Immature natural killer cell (primary cell): ENCODE measurements at regions not wholly inside any gene's neighbourhood (a gene's known extent, or its start where the extent isn't known, plus 50 kb on each side); places are given as distances from the start of the nearest gene placed in this dataset.
"Not testable (repeated sequence)": the region's sequence is repeated elsewhere in the genome, so short reads cannot be mapped to it uniquely, and the experiment has no call there.

ENCODE experiments used
- DNase-seq, 3 donors: peaks; one replicate each; pipeline ENCODE4 v3.0.0; 2022; ENCODE audit warnings: mixed read lengths in 1 of 3
- H3K27ac Mint-ChIP-seq, 6 donors: one replicate each; pipeline ENCODE4 v1.8.0; 2020; ENCODE audit warnings: mixed read lengths in 6 of 6, mild to moderate bottlenecking in 5 of 6, inconsistent platforms in 4 of 6, moderate library complexity in 3 of 6
- H3K27me3 Mint-ChIP-seq, 3 donors: one replicate each; pipeline ENCODE4 v1.8.0; 2020 to 2021; ENCODE audit warnings: low read depth in 3 of 3, mild to moderate bottlenecking in 3 of 3, mixed read lengths in 3 of 3, moderate library complexity in 3 of 3, inconsistent platforms in 1 of 3
- H3K36me3 Mint-ChIP-seq, 3 donors: one replicate each; pipeline ENCODE4 v1.8.0; 2020; ENCODE audit warnings: mixed read lengths in 3 of 3, inconsistent platforms in 2 of 3, mild to moderate bottlenecking in 2 of 3
- H3K4me1 Mint-ChIP-seq, 2 donors: one replicate each; pipeline ENCODE4 v1.8.0; 2020; ENCODE audit warnings: inconsistent platforms in 2 of 2, mild to moderate bottlenecking in 2 of 2, mixed read lengths in 2 of 2, moderate library complexity in 1 of 2
- H3K4me3 Mint-ChIP-seq, 5 donors: one replicate each; pipeline ENCODE4 v1.8.0; 2020; ENCODE audit warnings: mild to moderate bottlenecking in 5 of 5, mixed read lengths in 5 of 5, inconsistent platforms in 3 of 5, moderate library complexity in 3 of 5
- H3K9me3 Mint-ChIP-seq, 6 donors: one replicate each; pipeline ENCODE4 v1.8.0; 2020; ENCODE audit warnings: mild to moderate bottlenecking in 6 of 6, mixed read lengths in 6 of 6, inconsistent platforms in 4 of 6, moderate library complexity in 3 of 6

DNA sequence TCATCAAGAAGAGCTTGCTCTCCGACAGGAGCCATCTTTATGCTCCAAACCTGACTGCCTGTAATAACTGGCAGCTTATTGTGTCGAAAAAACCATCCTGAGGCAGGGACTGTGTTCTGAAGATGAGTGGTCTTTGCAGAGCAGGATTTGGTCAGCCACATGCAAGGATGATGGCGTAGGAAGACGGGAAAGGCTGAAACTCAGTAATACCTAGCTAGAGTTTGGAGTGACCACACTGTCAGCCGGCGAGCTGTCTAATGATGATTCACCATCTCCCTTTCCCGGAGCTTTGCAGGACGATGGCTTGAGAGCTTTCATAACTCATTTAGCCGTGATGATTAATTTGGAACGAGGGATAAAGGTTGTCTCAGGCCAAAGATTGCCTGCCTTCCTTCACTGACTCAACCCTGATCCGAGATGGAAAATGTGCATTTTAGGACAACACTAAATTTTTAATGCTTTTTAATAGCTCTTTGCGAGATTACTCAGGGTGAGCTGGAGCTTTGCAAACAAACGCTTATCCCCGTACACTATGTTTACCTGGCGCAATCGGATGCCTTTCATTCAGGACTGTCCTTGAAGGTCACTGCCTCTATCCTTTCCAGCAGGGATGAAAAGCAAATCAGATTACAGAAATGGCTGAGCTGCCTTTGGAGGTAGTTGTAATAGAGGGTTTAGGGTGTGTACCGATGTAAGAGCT is 288.5 kb downstream of the ASMT start:
- H3K9me3 Mint-ChIP-seq = peaks cover 0 to 1% (median 0%) of the 10 kb centered on the region in 6 donors
- DNase-seq = no peak
- H3K4me1 Mint-ChIP-seq = no peaks in the 10 kb centered on the region
- H3K4me3 Mint-ChIP-seq = no peak overlapping the region
- H3K36me3 Mint-ChIP-seq = peaks cover 0 to 3% (median 0%) of the 10 kb centered on the region in 3 donors
- H3K27ac Mint-ChIP-seq = no peak overlapping the region
- peaks cover 2 to 6% (median 2%) of the 10 kb centered on the region in 3 donors for H3K27me3 Mint-ChIP-seq

DNA sequence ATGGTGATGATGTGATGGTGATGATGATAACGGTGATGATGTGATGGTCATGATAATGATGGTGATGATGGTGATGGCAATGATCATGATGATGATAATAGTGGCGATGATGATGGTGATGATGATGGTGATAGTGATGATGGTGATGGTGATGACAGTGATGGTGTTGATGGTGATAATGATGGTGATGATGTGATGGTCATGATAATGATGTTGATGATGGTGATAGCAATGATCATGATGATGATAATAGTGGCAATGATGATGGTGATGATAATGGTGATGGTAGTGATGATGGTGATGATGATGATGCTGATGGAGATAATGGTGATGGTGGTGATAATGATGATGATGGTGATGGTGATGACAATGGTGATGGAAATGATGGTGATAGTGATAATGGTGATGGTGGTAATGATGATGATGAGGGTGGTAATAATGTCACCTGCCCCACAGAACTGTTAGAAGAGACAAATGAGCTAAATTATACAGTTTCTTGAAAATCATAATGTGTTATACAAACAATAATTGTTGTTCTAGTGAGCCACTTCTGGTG is 289.9 kb downstream of the ASMT start:
- peaks cover 0 to 4% (median 2%) of the 10 kb centered on the region in 3 donors for H3K27me3 Mint-ChIP-seq
- no peaks in the 10 kb centered on the region for H3K4me1 Mint-ChIP-seq
- peaks cover 0 to 3% (median 0%) of the 10 kb centered on the region in 3 donors for H3K36me3 Mint-ChIP-seq

DNA sequence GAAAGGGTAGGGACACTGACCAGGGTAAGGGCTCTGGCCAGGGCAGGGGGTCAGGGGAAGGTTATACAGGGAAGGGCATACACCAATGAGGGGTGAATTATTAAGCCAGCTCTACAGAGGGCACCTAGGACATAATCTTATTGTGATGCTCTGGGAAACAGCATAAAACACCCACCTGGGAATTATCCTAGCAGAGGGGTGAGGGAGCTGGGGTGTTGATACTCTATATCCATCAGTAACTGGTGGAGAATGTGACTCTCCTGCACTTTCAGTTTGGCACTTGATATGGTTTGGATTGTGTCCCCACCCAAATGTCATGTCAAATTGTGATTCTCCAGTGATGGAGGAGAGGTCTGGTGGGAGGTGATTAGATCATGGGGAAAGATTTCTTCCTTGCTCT is 291.2 kb downstream of the ASMT start:
- no peak for DNase-seq

More for the DNA sequence above, 289.9 kb downstream of the ASMT start:
- no peak overlapping the region for H3K4me3 Mint-ChIP-seq
- no peak overlapping the region for H3K27ac Mint-ChIP-seq
- no peak for DNase-seq
- H3K9me3 Mint-ChIP-seq = peaks cover 0 to 1% (median 0%) of the 10 kb centered on the region in 6 donors

DNA sequence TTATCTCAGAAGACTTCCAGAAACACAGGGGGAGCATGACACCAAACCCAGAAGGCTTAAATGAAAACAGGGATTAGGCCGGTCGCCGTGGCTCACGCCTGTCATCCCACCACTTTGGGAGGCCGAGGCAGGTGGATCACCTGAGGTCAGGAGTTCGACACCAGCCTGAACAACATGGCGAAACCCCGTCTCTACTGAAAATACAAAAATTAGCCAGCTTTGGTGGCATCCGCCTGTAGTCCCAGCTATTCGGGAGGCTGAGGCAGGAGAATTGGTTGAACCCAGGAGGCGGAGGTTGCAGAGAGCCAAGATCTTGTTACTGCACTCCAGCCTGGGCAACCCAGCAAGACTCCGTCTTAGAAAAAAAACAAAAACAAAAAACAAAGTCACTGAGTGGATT is 294.1 kb downstream of the ASMT start:
- H3K4me3 Mint-ChIP-seq, H3K27ac Mint-ChIP-seq, H3K4me1 Mint-ChIP-seq, H3K9me3 Mint-ChIP-seq, H3K36me3 Mint-ChIP-seq, DNase-seq: not testable (repeated sequence)
- H3K27me3 Mint-ChIP-seq = peaks cover 2 to 13% (median 7%) of the 10 kb centered on the region in 3 donors

More for the DNA sequence above, 291.2 kb downstream of the ASMT start:
- peaks cover 0 to 1% (median 0%) of the 10 kb centered on the region in 6 donors for H3K9me3 Mint-ChIP-seq
- H3K27ac Mint-ChIP-seq = no peak overlapping the region
- no peak overlapping the region for H3K4me3 Mint-ChIP-seq
- peaks cover 0 to 3% (median 0%) of the 10 kb centered on the region in 3 donors for H3K36me3 Mint-ChIP-seq
- peaks cover 0 to 7% (median 4%) of the 10 kb centered on the region in 3 donors for H3K27me3 Mint-ChIP-seq
- no peaks in the 10 kb centered on the region for H3K4me1 Mint-ChIP-seq

DNA sequence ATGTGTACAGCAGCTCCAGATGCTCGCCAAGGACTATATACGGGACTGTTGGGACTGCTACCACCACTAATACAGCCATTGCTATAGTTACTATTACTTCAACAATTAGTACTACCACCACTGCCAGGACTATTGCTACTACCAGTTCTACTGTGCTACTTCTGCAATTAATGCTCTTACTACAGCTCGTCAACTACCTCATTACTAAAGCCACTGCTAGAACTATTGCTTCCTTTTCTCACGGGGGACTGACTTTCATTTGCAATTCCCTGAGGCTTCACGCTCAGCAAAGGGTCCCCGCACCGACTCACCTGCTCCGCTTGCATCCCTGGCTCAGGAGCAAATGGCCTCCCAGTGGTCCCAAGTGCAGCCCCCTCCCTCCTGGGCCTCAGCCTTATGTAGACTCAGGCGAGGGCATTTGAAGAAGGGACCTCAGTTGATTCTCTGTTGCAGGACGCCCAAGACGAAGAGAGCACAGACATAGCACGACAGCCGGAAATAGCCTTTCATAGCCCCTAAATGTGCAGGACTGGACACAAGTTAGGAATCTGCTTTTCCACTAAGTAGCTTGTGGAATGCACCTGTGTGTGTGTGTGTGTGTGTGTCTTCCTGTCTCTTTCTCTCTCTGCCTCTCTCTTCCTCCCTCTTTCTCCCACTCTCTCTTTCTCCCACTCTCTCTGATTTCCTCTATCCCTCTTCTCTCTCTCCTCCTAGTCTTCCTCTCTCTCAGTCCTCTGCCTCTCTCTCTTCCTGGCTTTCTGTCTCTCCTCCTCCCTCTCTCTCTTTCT is 294.8 kb downstream of the ASMT start:
- Mint-ChIP-seq H3K9me3 (peaks cover 0 to 1% (median 0%) of the 10 kb centered on the region in 6 donors), H3K4me1 (peaks cover 0 to 1% of the 10 kb centered on the region in 2 donors), H3K27ac (peak overlapping the region in 1 of 6 donors; percentile 1), H3K4me3 (peak overlapping the region in 1 of 5 donors; percentile 14), H3K27me3 (peaks cover 2 to 13% (median 7%) of the 10 kb centered on the region in 3 donors), H3K36me3 (peaks cover 0 to 3% (median 0%) of the 10 kb centered on the region in 3 donors)
- DNase-seq = no peak

DNA sequence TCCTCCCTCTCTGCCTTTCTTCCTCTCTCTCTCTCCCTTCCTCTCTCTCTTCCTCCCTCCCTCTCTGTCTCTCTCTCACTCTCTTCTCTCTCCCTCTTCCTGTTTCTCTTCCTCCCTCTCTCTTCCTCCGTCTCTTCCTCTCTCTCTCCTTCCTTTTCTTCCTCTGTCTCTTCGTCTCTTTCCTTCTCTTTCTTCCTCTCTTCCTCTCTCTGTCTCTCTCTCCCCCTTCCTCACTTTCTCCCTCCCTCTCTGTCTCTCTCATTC is 295.3 kb downstream of the ASMT start:
- peaks cover 2 to 13% (median 7%) of the 10 kb centered on the region in 3 donors for H3K27me3 Mint-ChIP-seq
- peaks cover 0 to 1% (median 0%) of the 10 kb centered on the region in 6 donors for H3K9me3 Mint-ChIP-seq
- H3K36me3 Mint-ChIP-seq = peaks cover 0 to 3% (median 0%) of the 10 kb centered on the region in 3 donors
- no peak for DNase-seq
- H3K4me1 Mint-ChIP-seq = peaks cover 0 to 1% of the 10 kb centered on the region in 2 donors
- no peak overlapping the region for H3K27ac Mint-ChIP-seq
- H3K4me3 Mint-ChIP-seq = peak overlapping the region in 1 of 5 donors; percentile 14

DNA sequence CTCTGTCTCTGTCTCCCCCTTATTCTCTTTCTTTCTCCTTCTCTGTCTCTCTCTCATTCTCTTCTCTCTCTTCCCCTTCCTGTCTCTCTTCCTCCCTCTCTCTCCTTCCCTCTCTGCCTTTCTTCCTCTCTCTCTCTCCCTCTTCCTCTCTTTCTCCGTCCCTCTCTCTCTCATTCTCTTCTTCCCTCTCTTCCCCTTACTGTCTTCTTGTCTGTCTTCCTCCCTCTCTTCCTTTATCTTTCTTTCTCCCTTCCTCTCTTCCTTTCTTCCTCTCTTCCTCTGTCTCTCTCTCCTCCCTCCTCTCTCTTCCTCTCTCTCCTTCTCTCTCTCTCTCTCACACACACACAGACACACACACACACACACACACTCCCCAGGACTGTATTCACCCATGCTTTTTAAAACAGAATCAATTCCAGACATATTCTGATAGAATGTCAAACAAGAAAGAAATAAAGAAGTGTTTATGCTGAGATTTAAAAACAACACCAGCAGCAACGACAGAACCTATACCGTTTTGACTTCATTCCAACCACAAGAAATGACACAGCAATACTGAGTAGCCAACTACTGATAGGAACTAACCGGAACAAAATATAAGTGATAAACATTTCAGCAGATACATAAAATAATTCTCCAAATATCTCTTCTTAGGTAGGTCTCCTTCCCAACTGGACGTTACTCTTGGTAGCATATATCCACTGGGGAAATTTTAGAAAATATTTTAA is 296.7 kb downstream of the ASMT start:
- Mint-ChIP-seq H3K4me1 (peaks cover 0 to 1% of the 10 kb centered on the region in 2 donors), H3K27ac (peak overlapping the region in 1 of 6 donors; percentile 64), H3K9me3 (peaks cover 0 to 1% (median 0%) of the 10 kb centered on the region in 6 donors), H3K27me3 (peaks cover 2 to 16% (median 7%) of the 10 kb centered on the region in 3 donors), H3K36me3 (peaks cover 0 to 3% (median 0%) of the 10 kb centered on the region in 3 donors), H3K4me3 (no peak overlapping the region)
- no peak for DNase-seq

DNA sequence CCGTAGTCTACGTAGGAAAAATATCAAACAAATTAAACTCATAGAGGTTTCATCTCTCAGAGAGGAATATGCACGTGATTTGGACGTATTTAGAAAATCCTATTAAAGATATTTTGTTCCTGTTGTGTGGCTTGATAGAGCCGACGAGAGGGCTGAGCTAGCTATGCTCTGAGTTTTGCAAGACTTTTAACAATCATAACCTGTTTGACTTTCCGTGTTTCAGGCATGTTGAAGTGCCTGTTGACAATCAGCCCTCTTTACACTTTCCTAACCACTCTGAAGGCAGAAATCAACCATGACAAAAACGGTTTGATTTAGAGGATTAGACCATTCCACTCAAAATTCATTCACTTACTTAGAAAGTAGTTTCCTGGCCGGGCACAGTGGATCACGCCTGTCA is 297.3 kb downstream of the ASMT start:
- Mint-ChIP-seq H3K27me3 (peaks cover 2 to 15% (median 7%) of the 10 kb centered on the region in 3 donors), H3K27ac (no peak overlapping the region), H3K4me3 (no peak overlapping the region), H3K4me1 (peaks cover 0 to 1% of the 10 kb centered on the region in 2 donors), H3K36me3 (peaks cover 0 to 1% (median 0%) of the 10 kb centered on the region in 3 donors), H3K9me3 (peaks cover 0 to under 1% (median 0%) of the 10 kb centered on the region in 6 donors)
- DNase-seq = no peak

DNA sequence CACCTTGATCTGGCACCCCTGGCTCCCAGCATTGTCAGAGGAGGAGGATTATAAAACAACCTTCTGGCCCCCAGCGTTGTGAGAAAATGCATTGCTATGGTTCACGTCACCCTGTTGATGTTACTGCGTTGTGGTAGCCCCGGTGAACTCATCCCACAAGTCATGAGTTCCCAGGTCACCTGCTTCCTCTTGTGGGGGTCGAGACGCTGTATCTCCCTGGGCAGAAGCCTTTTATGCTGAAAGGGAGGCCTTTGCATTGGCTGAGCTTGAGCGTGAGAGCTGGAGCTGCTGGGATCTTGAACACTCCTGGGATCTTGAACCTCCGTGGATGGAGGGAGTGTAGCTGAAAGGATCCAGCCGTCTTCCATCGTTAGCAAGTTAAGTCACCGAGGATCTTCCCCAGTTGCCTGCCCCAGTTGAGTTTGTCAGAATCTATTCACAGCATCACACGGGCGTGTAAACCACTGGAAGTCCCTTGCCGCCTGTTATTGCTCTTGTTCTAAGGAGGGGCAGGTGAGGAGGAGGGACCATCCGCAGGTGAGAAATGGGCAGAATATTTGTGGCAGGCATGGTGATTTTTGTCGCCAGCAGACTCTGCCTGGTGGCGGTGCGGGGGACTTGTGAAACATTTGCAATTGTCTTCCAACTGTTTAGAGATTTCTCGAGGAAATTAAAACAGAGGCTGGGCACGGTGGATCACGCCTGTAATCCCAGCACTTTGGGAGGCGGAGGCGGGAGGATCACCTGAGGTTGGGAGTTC is 299.9 kb downstream of the ASMT start:
- H3K9me3 Mint-ChIP-seq = no peaks in the 10 kb centered on the region
- H3K27ac Mint-ChIP-seq = no peak overlapping the region
- H3K4me1 Mint-ChIP-seq = peaks cover 0 to 1% of the 10 kb centered on the region in 2 donors
- no peak overlapping the region for H3K4me3 Mint-ChIP-seq
- DNase-seq = no peak
- H3K36me3 Mint-ChIP-seq = no peaks in the 10 kb centered on the region
- peaks cover 2 to 12% (median 5%) of the 10 kb centered on the region in 3 donors for H3K27me3 Mint-ChIP-seq

DNA sequence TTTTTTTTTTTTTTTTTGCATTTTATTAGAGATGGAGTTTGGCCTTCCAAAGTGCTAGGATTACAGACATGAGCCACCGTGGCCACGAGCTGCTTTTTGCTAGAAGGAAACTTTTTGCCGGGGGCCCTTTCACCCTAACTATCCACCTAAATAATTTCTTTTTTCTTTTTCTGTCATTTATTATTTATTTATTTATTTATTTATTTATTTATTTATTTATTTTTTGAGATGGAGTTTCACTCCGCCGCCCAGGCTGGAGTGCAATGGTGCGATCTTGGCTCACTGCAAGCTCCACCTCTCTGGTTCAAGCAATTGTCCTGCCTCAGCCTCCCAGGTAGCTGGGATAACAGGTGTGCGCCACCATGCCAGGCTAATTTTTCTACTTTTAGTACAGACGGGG is 303.9 kb downstream of the ASMT start:
- DNase-seq = no peak
- Mint-ChIP-seq H3K4me3 (no peak overlapping the region), H3K9me3 (no peaks in the 10 kb centered on the region), H3K27me3 (peaks cover 0 to 4% (median 3%) of the 10 kb centered on the region in 3 donors), H3K36me3 (peaks cover 0 to 3% (median 0%) of the 10 kb centered on the region in 3 donors), H3K4me1 (no peaks in the 10 kb centered on the region), H3K27ac (no peak overlapping the region)

DNA sequence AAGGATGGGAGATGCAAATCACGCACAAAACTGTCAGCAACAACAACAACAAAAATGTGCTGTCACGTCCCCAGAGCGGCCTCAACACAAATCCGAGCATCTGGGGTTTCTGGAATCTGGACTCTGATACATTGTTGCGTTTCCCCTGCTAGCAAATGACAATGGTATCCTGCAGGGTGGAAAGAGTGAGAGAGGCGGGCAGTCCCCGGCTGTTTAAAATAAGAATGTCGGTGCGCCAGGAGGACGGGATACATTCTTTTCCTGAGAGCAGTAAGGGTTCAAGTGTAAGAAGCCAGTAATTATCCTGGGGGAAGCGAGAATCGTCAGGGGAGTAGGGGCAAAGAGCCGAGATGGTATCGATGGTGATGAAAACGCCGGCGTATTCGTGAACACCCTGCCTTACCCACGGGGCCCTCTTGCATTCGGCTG is 310.2 kb downstream of the ASMT start:
- Mint-ChIP-seq H3K27me3 (peaks cover 0 to 8% (median 7%) of the 10 kb centered on the region in 3 donors), H3K27ac (no peak overlapping the region), H3K9me3 (no peaks in the 10 kb centered on the region), H3K4me1 (peaks cover 0 to 4% of the 10 kb centered on the region in 2 donors), H3K36me3 (peaks cover 0 to 9% (median 0%) of the 10 kb centered on the region in 3 donors), H3K4me3 (peak overlapping the region in 1 of 5 donors; percentile 28)
- no peak for DNase-seq

DNA sequence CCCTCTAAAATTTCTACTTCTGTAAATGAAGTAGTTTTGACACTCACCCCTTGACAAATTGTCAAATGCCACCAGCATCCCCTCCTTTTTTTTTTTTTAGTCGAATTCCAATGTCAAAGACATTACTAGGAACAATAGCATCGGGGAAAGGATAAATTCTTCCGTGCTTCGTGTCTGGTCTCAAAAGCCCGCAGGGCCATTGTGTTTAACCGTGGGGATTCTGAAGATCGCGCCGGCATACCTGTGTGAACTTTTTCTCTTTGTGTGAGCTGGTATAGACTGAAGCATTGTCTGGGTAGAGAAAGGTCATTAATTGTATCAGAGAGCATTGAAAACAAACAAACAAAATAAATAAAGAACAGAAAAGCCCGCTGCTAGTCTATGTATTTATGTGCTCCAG is 313.9 kb downstream of the ASMT start:
- Mint-ChIP-seq H3K9me3 (no peaks in the 10 kb centered on the region), H3K36me3 (peaks cover 0 to 10% (median 0%) of the 10 kb centered on the region in 3 donors), H3K4me3 (no peak overlapping the region), H3K27me3 (peaks cover 2 to 8% (median 6%) of the 10 kb centered on the region in 3 donors), H3K27ac (no peak overlapping the region), H3K4me1 (peaks cover 0 to 4% of the 10 kb centered on the region in 2 donors)
- DNase-seq = no peak

DNA sequence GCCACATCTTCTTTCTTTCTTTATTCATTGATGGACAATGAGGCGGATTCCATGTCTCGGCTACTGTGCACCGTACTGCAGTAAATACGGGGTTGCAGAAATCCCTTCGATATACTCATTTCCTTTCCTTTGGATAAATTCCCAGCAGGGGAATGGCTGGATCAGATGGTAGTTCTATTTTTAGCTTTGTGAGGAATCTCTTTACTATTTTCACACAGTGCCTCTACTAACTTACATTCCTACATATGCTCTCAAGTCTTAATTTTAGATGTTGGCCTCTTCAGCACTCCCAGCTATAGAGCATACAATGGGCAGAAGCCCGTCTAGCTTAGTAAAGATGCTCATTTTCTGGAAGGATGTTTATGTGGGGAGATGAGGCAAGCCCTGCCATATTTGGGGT is 317.4 kb downstream of the ASMT start:
- Mint-ChIP-seq H3K9me3 (no peaks in the 10 kb centered on the region), H3K4me1 (no peaks in the 10 kb centered on the region), H3K27ac (no peak overlapping the region), H3K27me3 (peaks cover 2 to 9% (median 3%) of the 10 kb centered on the region in 3 donors), H3K4me3 (no peak overlapping the region), H3K36me3 (peaks cover 0 to 4% (median 0%) of the 10 kb centered on the region in 3 donors)
- no peak for DNase-seq
